GM12801 (cell line): ENCODE measurements at regions not wholly inside any gene's neighbourhood (a gene's known extent, or its start where the extent isn't known, plus 50 kb on each side); places are given as distances from the start of the nearest gene placed in this dataset.

ENCODE experiments used
- TF ChIP-seq, protein P1 (sequence below): IDR thresholded peaks from one replicate; pipeline ENCODE4 v1.5.1; 2011; ENCODE audit warnings: control low read depth; ENCODE audit not compliant: insufficient read length; ENCODE audit errors: extremely low read depth

DNA sequence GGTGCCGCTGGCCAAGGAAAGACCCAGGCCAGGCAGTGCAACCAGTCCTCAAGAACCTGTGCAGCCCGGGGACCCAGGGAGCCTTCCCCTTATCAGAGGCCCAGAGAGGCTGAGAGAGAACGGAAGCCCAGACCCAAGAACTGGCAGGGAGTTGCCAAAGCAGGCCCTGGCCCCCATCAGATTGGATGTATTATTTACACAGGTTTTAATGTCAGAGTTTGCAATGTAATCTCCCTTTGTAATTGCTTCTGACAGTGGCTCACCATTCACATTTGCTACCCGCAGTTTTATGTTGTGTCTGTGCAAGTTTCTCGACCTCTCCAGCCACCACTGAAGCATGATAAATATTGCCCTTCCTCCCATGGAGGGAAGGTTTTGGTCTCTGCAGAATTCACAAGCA lies 660.9 kb downstream of the LIG4 start:
- TF ChIP-seq, protein P1, sequence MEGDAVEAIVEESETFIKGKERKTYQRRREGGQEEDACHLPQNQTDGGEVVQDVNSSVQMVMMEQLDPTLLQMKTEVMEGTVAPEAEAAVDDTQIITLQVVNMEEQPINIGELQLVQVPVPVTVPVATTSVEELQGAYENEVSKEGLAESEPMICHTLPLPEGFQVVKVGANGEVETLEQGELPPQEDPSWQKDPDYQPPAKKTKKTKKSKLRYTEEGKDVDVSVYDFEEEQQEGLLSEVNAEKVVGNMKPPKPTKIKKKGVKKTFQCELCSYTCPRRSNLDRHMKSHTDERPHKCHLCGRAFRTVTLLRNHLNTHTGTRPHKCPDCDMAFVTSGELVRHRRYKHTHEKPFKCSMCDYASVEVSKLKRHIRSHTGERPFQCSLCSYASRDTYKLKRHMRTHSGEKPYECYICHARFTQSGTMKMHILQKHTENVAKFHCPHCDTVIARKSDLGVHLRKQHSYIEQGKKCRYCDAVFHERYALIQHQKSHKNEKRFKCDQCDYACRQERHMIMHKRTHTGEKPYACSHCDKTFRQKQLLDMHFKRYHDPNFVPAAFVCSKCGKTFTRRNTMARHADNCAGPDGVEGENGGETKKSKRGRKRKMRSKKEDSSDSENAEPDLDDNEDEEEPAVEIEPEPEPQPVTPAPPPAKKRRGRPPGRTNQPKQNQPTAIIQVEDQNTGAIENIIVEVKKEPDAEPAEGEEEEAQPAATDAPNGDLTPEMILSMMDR, result no peak

- TF ChIP-seq, protein P1, result no peak
Observed at GRCh38 chr13:107553838-107554237, 661.5 kb downstream of the LIG4 start.

DNA sequence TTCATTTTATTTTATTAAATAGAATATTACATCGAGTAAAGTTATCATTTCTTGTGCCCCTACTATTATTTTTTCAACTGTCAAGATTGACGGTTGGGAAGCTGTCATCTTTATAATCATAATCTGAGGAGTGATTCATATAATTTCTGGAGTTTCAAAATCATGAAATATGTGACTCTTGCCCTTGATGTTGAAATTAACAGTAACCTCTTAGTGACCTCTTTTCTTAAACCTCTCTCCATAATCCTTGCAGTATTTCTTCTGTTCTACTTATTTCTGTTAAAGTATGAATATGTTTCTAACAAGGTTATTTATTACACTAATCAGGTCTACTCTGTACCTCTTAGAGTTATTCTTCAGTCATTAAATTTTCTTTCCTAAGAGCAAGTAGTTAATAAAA lies 663.8 kb downstream of the LIG4 start:
- TF ChIP-seq, protein P1, result no peak

GRCh38 chr13:107548338-107548737 lies 667.0 kb downstream of the LIG4 start:
- TF ChIP-seq, protein P1, result no peak

- TF ChIP-seq, protein P1, result no peak
Observed at GRCh38 chr13:107545946-107546502, 669.3 kb downstream of the LIG4 start.

- TF ChIP-seq, protein P1, result no peak
Observed at GRCh38 chr13:107534548-107534947, 680.8 kb downstream of the LIG4 start.

GRCh38 chr13:107531816-107532215 lies 683.5 kb downstream of the LIG4 start:
- TF ChIP-seq, protein P1, result no peak
